Adrenal gland (tissue), 9 donors: ENCODE measurements at regions not wholly inside any gene's neighbourhood (a gene's known extent, or its start where the extent isn't known, plus 50 kb on each side); places are given as distances from the start of the nearest gene placed in this dataset.
A peak's percentile ranks its signal among the peaks of the same experiment; 100 is the strongest.

ENCODE experiments used
- DNase-seq, 7 donors: peaks; one replicate each; pipeline ENCODE4 v3.0.0-alpha.2; 2019 to 2020
- H3K27ac ChIP-seq, 5 donors: fragments of 200-600 bp; sonication (generic) in 4 of 5; 1 replicate in 3 of 5; 2 replicates in 2 of 5; pipeline versions ENCODE4 v1.5.1 to v1.8.0; 2016 to 2020; ENCODE audit warnings: mild to moderate bottlenecking in 1 of 5
- H3K27me3 ChIP-seq: fragments of 200-600 bp; 2 replicates; pipeline ENCODE4 v1.8.0; 2021
- H3K36me3 ChIP-seq, 2 donors: fragments of 200-600 bp; replicated peaks in 1 of 2; 1 replicate in 1 of 2; 2 replicates in 1 of 2; pipeline versions ENCODE4 v1.5.1 to v1.8.0; 2018 to 2022
- H3K4me1 ChIP-seq, 2 donors: fragments of 200-600 bp; replicated peaks in 1 of 2; 1 replicate in 1 of 2; 2 replicates in 1 of 2; pipeline versions ENCODE4 v1.5.1 to v1.8.0; 2018 to 2021
- H3K4me3 ChIP-seq, 4 donors: fragments of 200-600 bp; sonication (generic) in 3 of 4; one replicate each; pipeline ENCODE4 v1.5.1; 2016 to 2018
- H3K9me3 ChIP-seq, 3 donors: fragments of 200-600 bp; sonication (generic) in 1 of 3; replicated peaks in 1 of 3; 1 replicate in 2 of 3; 2 replicates in 1 of 3; pipeline versions ENCODE4 v1.5.1 to v1.8.0; 2016 to 2021
- POLR2A ChIP-seq, 2 donors: fragments of 450-650 bp; IDR thresholded peaks; one replicate each; pipeline ENCODE4 v1.6.1; 2017; ENCODE audit warnings: antibody characterized with exemption in 2 of 2, mild to moderate bottlenecking in 2 of 2, moderate library complexity in 1 of 2
- WGBS, 4 donors: extraction: QIAGEN DNeasy Blood & Tissue Kit in 2 of 4; methylation state at CpG; one replicate each; pipeline versions ENCODE4 v1.1.5 to v1.1.7; 2013 to 2017; 5-methylcytosine and 5-hydroxymethylcytosine counted together
- intact Hi-C, 2 donors: fragments of 100-400 bp; cut with DNase I; formaldehyde crosslinking; loops; one replicate each; pipeline versions ENCODE4 v1.14.1 to v1.15.0; 2022 to 2023
- TF ChIP-seq, protein P1 (sequence below), 6 experiments: fragments of 450-650 bp in 4 of 6; fragments of 200-600 bp in 2 of 6; sonication (generic) in 1 of 6; IDR thresholded peaks; 1 replicate in 5 of 6; 2 replicates in 1 of 6; pipeline versions ENCODE4 v1.5.1 to v1.8.0; 2016 to 2021; ENCODE audit warnings: antibody characterized with exemption in 6 of 6, mild to moderate bottlenecking in 2 of 6, moderate library complexity in 1 of 6
- donor health status: healthy with polysubstance abuse.
- donor health status: Bipolar disorder and iron deficiency.
- donor health status: DM: yes; HTN: yes; CAD: no.
- donor health status: DM: no; HTN: no; CAD: no.
- donor health status: DM: no; HTN: no; CAD: no.

DNA sequence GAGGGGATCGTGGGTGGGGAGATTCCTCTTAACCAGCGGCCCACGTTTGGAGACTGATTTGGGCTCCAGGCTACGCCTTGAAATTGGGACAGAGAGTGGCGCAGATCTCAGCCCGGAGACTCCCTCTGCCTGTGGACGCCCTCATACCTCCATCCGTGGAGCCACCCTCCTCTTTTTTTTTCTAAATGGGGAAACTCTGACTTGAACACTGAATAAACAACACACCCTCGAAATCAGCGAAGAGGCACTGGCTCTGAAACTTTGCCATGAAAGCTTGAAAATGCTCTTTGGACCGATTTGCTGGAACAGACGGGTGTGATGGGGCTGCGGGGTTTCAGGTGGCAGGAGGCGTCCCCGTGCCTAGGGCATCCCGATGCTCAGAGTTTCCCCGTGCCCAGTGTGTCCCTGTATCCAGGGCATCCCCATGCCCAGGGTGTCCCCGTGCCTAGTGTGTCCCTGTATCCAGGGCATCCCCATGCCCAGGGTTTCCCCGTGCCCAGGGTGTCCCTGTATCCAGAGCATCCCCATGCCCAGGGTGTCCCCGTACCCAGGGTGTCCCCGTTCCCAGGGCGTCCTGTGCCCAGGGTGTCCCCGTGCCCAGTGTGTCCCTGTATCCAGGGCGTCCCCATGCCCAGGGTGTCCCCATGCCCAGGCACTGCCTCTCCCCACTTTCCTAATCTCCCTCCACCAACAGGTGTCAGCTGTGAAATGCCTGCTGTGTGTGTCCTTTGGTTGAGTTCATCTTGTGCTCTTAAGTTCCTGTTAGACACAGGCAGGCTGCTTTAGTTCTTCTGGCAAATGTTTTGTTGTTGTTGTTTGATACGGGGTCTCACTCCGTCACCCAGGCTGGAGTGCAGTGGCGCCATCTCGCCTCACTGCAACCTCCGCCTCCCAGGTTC is 187.0 kb downstream of the SEC14L1 start:
- no peaks in the 10 kb centered on the region for H3K27me3 ChIP-seq
- H3K27ac ChIP-seq, result no peak overlapping the region
- intact Hi-C loops, result loop anchor here in 1 of 2 donors (5.0 kb wide), 2 partner anchors 99 to 164 kb away; no protein-coding TSS in a partner anchor
- TF ChIP-seq POLR2A (IDR thresholded peaks at IDR 0.05), result no peak
- TF ChIP-seq, protein P1, sequence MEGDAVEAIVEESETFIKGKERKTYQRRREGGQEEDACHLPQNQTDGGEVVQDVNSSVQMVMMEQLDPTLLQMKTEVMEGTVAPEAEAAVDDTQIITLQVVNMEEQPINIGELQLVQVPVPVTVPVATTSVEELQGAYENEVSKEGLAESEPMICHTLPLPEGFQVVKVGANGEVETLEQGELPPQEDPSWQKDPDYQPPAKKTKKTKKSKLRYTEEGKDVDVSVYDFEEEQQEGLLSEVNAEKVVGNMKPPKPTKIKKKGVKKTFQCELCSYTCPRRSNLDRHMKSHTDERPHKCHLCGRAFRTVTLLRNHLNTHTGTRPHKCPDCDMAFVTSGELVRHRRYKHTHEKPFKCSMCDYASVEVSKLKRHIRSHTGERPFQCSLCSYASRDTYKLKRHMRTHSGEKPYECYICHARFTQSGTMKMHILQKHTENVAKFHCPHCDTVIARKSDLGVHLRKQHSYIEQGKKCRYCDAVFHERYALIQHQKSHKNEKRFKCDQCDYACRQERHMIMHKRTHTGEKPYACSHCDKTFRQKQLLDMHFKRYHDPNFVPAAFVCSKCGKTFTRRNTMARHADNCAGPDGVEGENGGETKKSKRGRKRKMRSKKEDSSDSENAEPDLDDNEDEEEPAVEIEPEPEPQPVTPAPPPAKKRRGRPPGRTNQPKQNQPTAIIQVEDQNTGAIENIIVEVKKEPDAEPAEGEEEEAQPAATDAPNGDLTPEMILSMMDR (IDR thresholded peaks at IDR 0.05), result no peak
- H3K4me1 ChIP-seq, result peaks cover 25 to 37% of the 10 kb centered on the region in 2 donors
- H3K36me3 ChIP-seq, result no peaks in the 10 kb centered on the region
- DNase-seq, result peak in 4 of 7 donors; percentile 16 to 46 (median 20)
- WGBS, 4 donors, result 83 to 92% (median 89%) methylated on average over 19 to 29 of the region's 29 CpGs
- no peak overlapping the region for H3K4me3 ChIP-seq
- no peaks in the 10 kb centered on the region for H3K9me3 ChIP-seq

- intact Hi-C loops, result loop anchor here in 1 of 2 donors (5.0 kb wide), 2 partner anchors 98 to 163 kb away; no protein-coding TSS in a partner anchor
- WGBS, 4 donors, result 82 to 85% (median 83%) methylated on average over 7 to 15 of the region's 15 CpGs
- H3K9me3 ChIP-seq, result no peaks in the 10 kb centered on the region
- H3K4me3 ChIP-seq, result no peak overlapping the region
- no peaks in the 10 kb centered on the region for H3K36me3 ChIP-seq
- DNase-seq, result peak in 5 of 7 donors; percentile 7 to 46 (median 18)
- TF ChIP-seq POLR2A (IDR thresholded peaks at IDR 0.05), result no peak
- TF ChIP-seq, protein P1 (IDR thresholded peaks at IDR 0.05), result no peak
- H3K27me3 ChIP-seq, result no peaks in the 10 kb centered on the region
- H3K27ac ChIP-seq, result no peak overlapping the region
- H3K4me1 ChIP-seq, result peaks cover 12 to 26% of the 10 kb centered on the region in 2 donors
These were observed 188.3 kb downstream of the SEC14L1 start for GRCh38 chr17:77328823-77329740.

GRCh38 chr17:77329741-77330531 is 189.2 kb downstream of the SEC14L1 start:
- WGBS, 4 donors, result 84 to 90% (median 86%) methylated on average over 10 to 21 of the region's 21 CpGs
- no peaks in the 10 kb centered on the region for H3K9me3 ChIP-seq
- H3K4me1 ChIP-seq, result peaks cover 4 to 17% of the 10 kb centered on the region in 2 donors
- intact Hi-C loops, result loop anchor here (2.0 to 5.0 kb wide), 4 partner anchors 42 to 165 kb away; no protein-coding TSS in a partner anchor
- no peak overlapping the region for H3K4me3 ChIP-seq
- H3K27ac ChIP-seq, result no peak overlapping the region
- no peaks in the 10 kb centered on the region for H3K27me3 ChIP-seq
- TF ChIP-seq POLR2A (IDR thresholded peaks at IDR 0.05), result no peak
- TF ChIP-seq, protein P1 (IDR thresholded peaks at IDR 0.05), result no peak
- no peaks in the 10 kb centered on the region for H3K36me3 ChIP-seq
- DNase-seq, result peak in 4 of 7 donors; percentile 20 to 52 (median 26)
